Lung microvascular endothelial cell (primary cell): ENCODE measurements at regions not wholly inside any gene's neighbourhood (a gene's known extent, or its start where the extent isn't known, plus 50 kb on each side); places are given as distances from the start of the nearest gene placed in this dataset.
"Not testable (repeated sequence)": the region's sequence is repeated elsewhere in the genome, so short reads cannot be mapped to it uniquely, and the experiment has no call there.

Source experiments
- DNase-seq, 2 donors: peaks; one replicate each; pipeline versions ENCODE4 v3.0.0 to v3.0.0-alpha.2; 2010; ENCODE audit warnings: low read depth in 2 of 2

GRCh38 chrX:80929251-80929650, 119.6 kb upstream of the BRWD3 start:
- no peak for DNase-seq

- no peak for DNase-seq
Observed at GRCh38 chrX:80917919-80918318, 108.2 kb upstream of the BRWD3 start.

- not testable (repeated sequence) for DNase-seq
Observed at GRCh38 chrX:80912351-80912750, 102.7 kb upstream of the BRWD3 start.

- no peak for DNase-seq
Observed at GRCh38 chrX:80879916-80880315, 70.2 kb upstream of the BRWD3 start.

GRCh38 chrX:80879143-80879542, 69.5 kb upstream of the BRWD3 start:
- DNase-seq, result peak in 1 of 2 donors; percentile 23

GRCh38 chrX:80876877-80877276, 67.2 kb upstream of the BRWD3 start:
- peak; percentile 33 to 56 for DNase-seq
